Stimulated activated CD4-positive, alpha-beta T cell treated with anti-CD3 and anti-CD28 coated beads, Interleukin-4, amount 100 ng/mL, for 48 hours (primary cell): ENCODE measurements at regions not wholly inside any gene's neighbourhood (a gene's known extent, or its start where the extent isn't known, plus 50 kb on each side); places are given as distances from the start of the nearest gene placed in this dataset.
"Not testable (repeated sequence)": the region's sequence is repeated elsewhere in the genome, so short reads cannot be mapped to it uniquely, and the experiment has no call there.

Experiments
- DNase-seq, 2 donors: peaks; one replicate each; pipeline ENCODE4 v3.0.0-alpha.2; 2020; ENCODE audit warnings: low read depth in 2 of 2

- no peak for DNase-seq
These were observed 627.8 kb downstream of the MATN1 start for GRCh38 chr1:30095451-30096025.

- DNase-seq, result no peak
These were observed 628.3 kb downstream of the MATN1 start for GRCh38 chr1:30095051-30095450.

GRCh38 chr1:30092051-30092858 is 631.1 kb downstream of the MATN1 start:
- DNase-seq, result no peak

- no peak for DNase-seq
These were observed 633.1 kb downstream of the MATN1 start for GRCh38 chr1:30090162-30090820.

GRCh38 chr1:30089024-30089430 is 634.4 kb downstream of the MATN1 start:
- DNase-seq, result no peak

- no peak for DNase-seq
These were observed 634.8 kb downstream of the MATN1 start for GRCh38 chr1:30088594-30088993.

GRCh38 chr1:30087465-30087864 is 635.9 kb downstream of the MATN1 start:
- no peak for DNase-seq

- DNase-seq, result peak; percentile 30 to 47
These were observed 637.3 kb downstream of the MATN1 start for GRCh38 chr1:30085811-30086770.

- no peak for DNase-seq
These were observed 638.3 kb downstream of the MATN1 start for GRCh38 chr1:30084909-30085571.

GRCh38 chr1:30083800-30084464 is 639.5 kb downstream of the MATN1 start:
- no peak for DNase-seq

- DNase-seq, result no peak
These were observed 641.8 kb downstream of the MATN1 start for GRCh38 chr1:30081379-30082102.

GRCh38 chr1:30075916-30076315 is 647.5 kb downstream of the MATN1 start:
- DNase-seq, result not testable (repeated sequence)

GRCh38 chr1:30068787-30069472 is 654.5 kb downstream of the MATN1 start:
- no peak for DNase-seq

- no peak for DNase-seq
These were observed 658.8 kb downstream of the MATN1 start for GRCh38 chr1:30064547-30064946.

GRCh38 chr1:30063621-30064280 is 659.6 kb downstream of the MATN1 start:
- no peak for DNase-seq

- no peak for DNase-seq
These were observed 661.8 kb downstream of the MATN1 start for GRCh38 chr1:30061292-30062220.

- no peak for DNase-seq
These were observed 662.6 kb downstream of the MATN1 start for GRCh38 chr1:30060738-30061137.

GRCh38 chr1:30058970-30059369 is 664.4 kb downstream of the MATN1 start:
- no peak for DNase-seq
